22Rv1 (cell line): ENCODE measurements at regions not wholly inside any gene's neighbourhood (a gene's known extent, or its start where the extent isn't known, plus 50 kb on each side); places are given as distances from the start of the nearest gene placed in this dataset.

Source experiments
- CTCF ChIP-seq: fragments of 450-650 bp; IDR thresholded peaks from 2 replicates; pipeline ENCODE4 v1.5.1; 2017; ENCODE audit warnings: mild to moderate bottlenecking
- ZFX ChIP-seq: fragments of 450-650 bp; IDR thresholded peaks from 2 replicates; pipeline ENCODE4 v1.6.1; 2017; ENCODE audit warnings: antibody characterized with exemption, borderline replicate concordance

- no peak for TF ChIP-seq CTCF
- no peak for TF ChIP-seq ZFX
These were observed 127.3 kb upstream of the EDNRB start for GRCh38 chr13:78045916-78046315.
